NCI-H2107 treated with DMSO at 0.1 percent for 48 hours (cell line): ENCODE measurements at regions not wholly inside any gene's neighbourhood (a gene's known extent, or its start where the extent isn't known, plus 50 kb on each side); places are given as distances from the start of the nearest gene placed in this dataset.

ENCODE experiments used
- DNase-seq: peaks from one replicate; lab custom pipeline; 2025; ENCODE audit not compliant: unreplicated experiment; lab: John Stamatoyannopoulos, UW

- no peak for DNase-seq
Measured at GRCh38 chr5:142435410-142436115, 110.7 kb upstream of the SPRY4 start.

- DNase-seq = no peak
Measured at GRCh38 chr5:142434322-142434612, 109.4 kb upstream of the SPRY4 start.

GRCh38 chr5:142433526-142434321, 108.9 kb upstream of the SPRY4 start:
- no peak for DNase-seq

GRCh38 chr5:142432961-142433360, 108.1 kb upstream of the SPRY4 start:
- no peak for DNase-seq

GRCh38 chr5:142432369-142432863, 107.6 kb upstream of the SPRY4 start:
- DNase-seq = peak; percentile 81

GRCh38 chr5:142428773-142429473, 104.1 kb upstream of the SPRY4 start:
- DNase-seq = no peak

- no peak for DNase-seq
Measured at GRCh38 chr5:142428036-142428772, 103.4 kb upstream of the SPRY4 start.

- no peak for DNase-seq
Measured at GRCh38 chr5:142427529-142427928, 102.7 kb upstream of the SPRY4 start.

- DNase-seq = no peak
Measured at GRCh38 chr5:142427015-142427364, 102.2 kb upstream of the SPRY4 start.

- DNase-seq = peak; percentile 4
Measured at GRCh38 chr5:142426129-142427014, 101.6 kb upstream of the SPRY4 start.

GRCh38 chr5:142425286-142426065, 100.7 kb upstream of the SPRY4 start:
- no peak for DNase-seq

- DNase-seq = no peak
Measured at GRCh38 chr5:142422429-142422828, 97.6 kb upstream of the SPRY4 start.

GRCh38 chr5:142421621-142422397, 97.0 kb upstream of the SPRY4 start:
- DNase-seq = no peak

- DNase-seq = no peak
Measured at GRCh38 chr5:142421228-142421617, 96.4 kb upstream of the SPRY4 start.

- DNase-seq = peak; percentile 36
Measured at GRCh38 chr5:142420561-142421227, 95.9 kb upstream of the SPRY4 start.

- DNase-seq = no peak
Measured at GRCh38 chr5:142412581-142412980, 87.8 kb upstream of the SPRY4 start.

GRCh38 chr5:142411656-142412425, 87.0 kb upstream of the SPRY4 start:
- DNase-seq = no peak
